Stomach smooth muscle (tissue), 2 donors: ENCODE measurements at regions not wholly inside any gene's neighbourhood (a gene's known extent, or its start where the extent isn't known, plus 50 kb on each side); places are given as distances from the start of the nearest gene placed in this dataset.

Source experiments
- H3K27ac ChIP-seq: one replicate; pipeline ENCODE4 v1.7.0; 2013; ENCODE audit warnings: mild to moderate bottlenecking, low read length, inconsistent platforms
- H3K27me3 ChIP-seq, 2 donors: one replicate each; pipeline ENCODE4 v1.7.0; 2013; ENCODE audit warnings: low read length in 2 of 2; ENCODE audit not compliant: insufficient read depth in 2 of 2, control insufficient read depth in 1 of 2
- H3K36me3 ChIP-seq, 2 donors: one replicate each; pipeline ENCODE4 v1.7.0; 2013; ENCODE audit warnings: low read length in 2 of 2; ENCODE audit not compliant: control insufficient read depth in 2 of 2, insufficient read depth in 2 of 2
- H3K4me1 ChIP-seq: one replicate; pipeline ENCODE4 v1.7.0; 2013; ENCODE audit warnings: low read length; ENCODE audit not compliant: control insufficient read depth, insufficient read depth
- H3K4me3 ChIP-seq, 2 donors: one replicate each; pipeline ENCODE4 v1.7.0; 2013; ENCODE audit warnings: low read length in 2 of 2
- H3K9ac ChIP-seq, 2 donors: one replicate each; pipeline ENCODE4 v1.7.0; 2013; ENCODE audit warnings: low read length in 2 of 2, mild to moderate bottlenecking in 1 of 2
- H3K9me3 ChIP-seq, 2 donors: one replicate each; pipeline ENCODE4 v1.7.0; 2013; ENCODE audit warnings: low read length in 2 of 2; ENCODE audit not compliant: control insufficient read depth in 2 of 2
- donor health status: healthy.
- donor health status: Pancreatic carcinoma.

DNA sequence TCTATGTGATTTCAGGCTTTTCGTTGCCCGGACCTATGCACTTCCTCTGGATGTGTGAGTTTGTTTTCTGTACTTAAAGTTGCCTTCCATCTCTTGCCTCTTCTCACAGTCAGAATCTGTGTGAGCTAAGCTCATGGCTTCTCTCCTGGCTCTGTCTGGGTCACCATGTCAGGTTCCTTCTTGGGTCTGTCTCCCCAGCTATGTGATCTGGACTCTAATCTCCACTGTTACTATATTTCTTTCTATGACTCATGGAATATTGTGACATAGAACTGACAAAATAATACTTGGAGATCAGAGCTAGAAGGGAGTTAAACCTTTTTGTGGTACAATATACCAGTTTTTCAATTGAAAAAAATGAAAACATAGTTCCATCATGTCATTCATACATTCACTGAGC is 172.7 kb upstream of the FGGY start:
- no peak overlapping the region for H3K27ac ChIP-seq
- H3K4me3 ChIP-seq, result no peak overlapping the region
- H3K36me3 ChIP-seq, result no peaks in the 10 kb centered on the region
- H3K27me3 ChIP-seq, result no peaks in the 10 kb centered on the region
- H3K9me3 ChIP-seq, result no peaks in the 10 kb centered on the region
- no peaks in the 10 kb centered on the region for H3K4me1 ChIP-seq
- H3K9ac ChIP-seq, result no peak overlapping the region

DNA sequence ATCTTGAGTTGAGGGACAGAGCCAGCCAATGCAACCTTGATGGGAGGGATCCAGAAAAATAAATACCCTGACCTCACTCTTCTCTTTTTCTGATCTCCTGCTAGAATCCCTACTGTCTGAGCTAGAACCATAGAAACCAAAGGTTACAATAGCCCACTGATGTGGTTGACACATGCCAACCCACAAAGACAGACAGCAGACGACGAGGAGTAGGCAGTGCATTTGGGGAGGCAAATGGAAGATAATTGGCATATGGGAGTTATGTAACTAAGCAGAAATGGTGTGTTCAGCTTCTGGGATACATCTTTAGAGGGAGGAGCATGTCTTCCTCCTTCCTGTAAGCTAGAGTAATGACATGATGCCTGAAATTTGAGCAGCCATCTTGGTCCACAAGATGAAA is 171.7 kb upstream of the FGGY start:
- Histone ChIP-seq H3K9ac (no peak overlapping the region), H3K27me3 (no peaks in the 10 kb centered on the region), H3K4me1 (no peaks in the 10 kb centered on the region), H3K4me3 (no peak overlapping the region), H3K9me3 (no peaks in the 10 kb centered on the region), H3K27ac (no peak overlapping the region), H3K36me3 (no peaks in the 10 kb centered on the region)

GRCh38 chr1:59125676-59126320 is 171.1 kb upstream of the FGGY start:
- H3K27me3 ChIP-seq, result no peaks in the 10 kb centered on the region
- no peaks in the 10 kb centered on the region for H3K4me1 ChIP-seq
- no peaks in the 10 kb centered on the region for H3K9me3 ChIP-seq
- no peak overlapping the region for H3K9ac ChIP-seq
- no peak overlapping the region for H3K27ac ChIP-seq
- H3K4me3 ChIP-seq, result no peak overlapping the region
- H3K36me3 ChIP-seq, result no peaks in the 10 kb centered on the region

DNA sequence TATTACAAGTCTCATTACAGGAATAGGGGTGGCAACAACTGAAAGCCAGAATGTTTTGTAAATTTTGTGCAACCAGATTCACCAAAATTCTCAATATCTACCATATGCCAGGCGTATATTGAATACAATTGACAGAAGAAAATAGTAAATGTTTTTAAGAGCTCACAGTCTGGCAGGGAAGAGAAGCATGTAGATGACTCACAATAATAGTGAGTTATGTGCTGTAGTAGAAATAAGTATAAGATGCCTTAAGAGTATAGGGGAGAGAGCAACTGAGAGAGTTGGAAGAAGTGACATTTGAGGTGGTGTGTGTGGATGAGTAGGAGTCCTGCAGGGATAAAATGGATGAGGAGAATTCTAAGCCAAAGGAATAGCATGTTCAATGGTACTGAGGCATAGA is 170.5 kb upstream of the FGGY start:
- Histone ChIP-seq H3K27me3 (no peaks in the 10 kb centered on the region), H3K9me3 (no peaks in the 10 kb centered on the region), H3K9ac (no peak overlapping the region), H3K4me1 (no peaks in the 10 kb centered on the region), H3K4me3 (no peak overlapping the region), H3K36me3 (no peaks in the 10 kb centered on the region), H3K27ac (no peak overlapping the region)

GRCh38 chr1:59128239-59128736 is 168.6 kb upstream of the FGGY start:
- no peaks in the 10 kb centered on the region for H3K4me1 ChIP-seq
- H3K27me3 ChIP-seq, result no peaks in the 10 kb centered on the region
- H3K27ac ChIP-seq, result no peak overlapping the region
- H3K9me3 ChIP-seq, result no peaks in the 10 kb centered on the region
- H3K36me3 ChIP-seq, result no peaks in the 10 kb centered on the region
- no peak overlapping the region for H3K4me3 ChIP-seq
- no peak overlapping the region for H3K9ac ChIP-seq

DNA sequence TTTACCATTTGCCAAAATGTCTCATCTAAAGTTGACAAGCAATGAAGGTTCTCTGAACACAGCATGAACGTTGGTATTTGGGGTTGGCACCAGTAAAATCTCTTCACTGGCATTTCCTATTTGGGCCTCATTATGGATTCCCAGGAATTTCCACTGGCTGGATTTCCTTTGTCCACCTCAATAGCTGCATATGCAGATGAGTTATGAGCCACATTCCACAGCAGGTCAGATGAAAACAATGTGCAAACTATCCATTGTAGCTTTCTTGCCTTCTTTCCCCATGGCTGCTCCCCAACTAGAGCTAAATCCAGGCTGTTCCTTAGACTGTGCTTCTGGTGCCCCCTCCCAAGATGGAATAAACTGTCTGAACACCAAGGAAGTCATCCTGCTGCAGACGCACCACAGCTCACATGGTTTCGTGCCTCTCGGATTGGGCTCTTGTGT is 168.1 kb upstream of the FGGY start:
- Histone ChIP-seq H3K4me1 (no peaks in the 10 kb centered on the region), H3K9me3 (no peaks in the 10 kb centered on the region), H3K27me3 (no peaks in the 10 kb centered on the region), H3K4me3 (no peak overlapping the region), H3K36me3 (no peaks in the 10 kb centered on the region), H3K9ac (no peak overlapping the region), H3K27ac (no peak overlapping the region)

DNA sequence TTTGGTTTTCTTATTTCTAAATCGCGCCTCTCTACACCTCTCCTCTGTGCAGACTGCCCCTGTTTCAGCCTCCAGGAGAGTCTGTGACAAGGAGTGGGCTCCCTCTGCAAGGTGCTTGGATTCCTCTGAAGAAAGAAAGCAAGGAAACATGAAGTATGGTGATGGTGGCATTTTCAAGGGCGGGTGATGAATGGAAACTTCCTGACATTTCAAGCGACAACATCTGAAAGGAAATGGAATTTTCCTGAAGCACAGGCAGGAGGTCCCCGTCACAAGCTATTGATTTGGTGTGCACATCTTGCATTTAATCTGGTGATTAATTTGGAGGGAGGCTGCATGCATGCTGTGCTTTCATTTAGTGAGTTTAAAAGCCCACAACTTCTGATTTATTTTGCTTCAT is 164.6 kb upstream of the FGGY start:
- H3K9ac ChIP-seq, result no peak overlapping the region
- H3K4me1 ChIP-seq, result no peaks in the 10 kb centered on the region
- H3K36me3 ChIP-seq, result no peaks in the 10 kb centered on the region
- H3K9me3 ChIP-seq, result no peaks in the 10 kb centered on the region
- no peak overlapping the region for H3K27ac ChIP-seq
- no peaks in the 10 kb centered on the region for H3K27me3 ChIP-seq
- H3K4me3 ChIP-seq, result no peak overlapping the region

DNA sequence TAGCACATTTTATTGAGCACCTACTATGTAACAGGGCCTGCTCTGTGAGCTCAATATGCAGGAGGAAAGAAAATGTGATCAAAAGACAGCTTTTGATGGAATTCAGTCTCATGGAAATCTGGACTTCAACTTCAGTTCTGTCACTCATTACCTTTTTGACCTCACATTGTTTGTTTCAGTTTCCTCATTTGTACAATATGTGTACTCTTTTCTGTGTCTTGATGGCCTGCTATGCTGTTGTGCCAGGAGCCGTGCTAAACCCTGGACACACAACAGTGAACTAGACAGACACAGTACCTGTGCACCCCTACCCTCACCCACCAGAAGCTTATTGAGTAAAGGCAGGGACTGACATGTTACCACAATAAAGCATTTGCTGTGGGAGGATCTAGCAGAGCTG is 162.9 kb upstream of the FGGY start:
- no peaks in the 10 kb centered on the region for H3K36me3 ChIP-seq
- no peaks in the 10 kb centered on the region for H3K27me3 ChIP-seq
- no peak overlapping the region for H3K27ac ChIP-seq
- H3K9me3 ChIP-seq, result no peaks in the 10 kb centered on the region
- no peaks in the 10 kb centered on the region for H3K4me1 ChIP-seq
- no peak overlapping the region for H3K9ac ChIP-seq
- H3K4me3 ChIP-seq, result no peak overlapping the region

DNA sequence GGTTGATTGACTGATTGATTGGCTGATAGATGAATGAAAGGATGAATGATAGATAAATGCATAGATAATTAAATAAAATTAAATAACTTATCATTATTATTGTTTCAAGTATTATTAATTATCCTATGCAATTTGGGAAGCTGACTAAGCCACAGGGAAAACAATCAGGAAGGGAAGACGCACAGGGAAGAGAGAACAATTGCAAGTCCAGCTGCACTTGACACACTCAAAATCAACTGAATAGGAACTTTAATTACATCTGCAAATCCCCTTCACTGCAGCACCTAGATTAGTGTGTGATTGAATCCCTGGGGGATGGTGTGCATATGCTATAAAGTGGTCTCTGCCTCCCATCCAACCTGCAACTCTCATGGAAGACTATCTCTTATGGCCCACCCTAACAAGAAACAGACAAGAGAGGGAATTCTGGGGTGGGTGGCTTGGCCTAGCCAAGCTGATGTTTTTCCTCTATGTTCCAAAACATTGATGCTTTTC is 161.1 kb upstream of the FGGY start:
- Histone ChIP-seq H3K4me3 (no peak overlapping the region), H3K4me1 (peaks cover 2% of the 10 kb centered on the region), H3K36me3 (no peaks in the 10 kb centered on the region), H3K9me3 (no peaks in the 10 kb centered on the region), H3K9ac (no peak overlapping the region), H3K27me3 (no peaks in the 10 kb centered on the region), H3K27ac (no peak overlapping the region)

GRCh38 chr1:59136541-59137275 is 160.2 kb upstream of the FGGY start:
- Histone ChIP-seq H3K27ac (no peak overlapping the region), H3K36me3 (no peaks in the 10 kb centered on the region), H3K4me1 (peaks cover 2% of the 10 kb centered on the region), H3K9ac (no peak overlapping the region), H3K9me3 (no peaks in the 10 kb centered on the region), H3K27me3 (no peaks in the 10 kb centered on the region), H3K4me3 (no peak overlapping the region)

- Histone ChIP-seq H3K4me1 (peaks cover 2% of the 10 kb centered on the region), H3K4me3 (no peak overlapping the region), H3K36me3 (no peaks in the 10 kb centered on the region), H3K27me3 (no peaks in the 10 kb centered on the region), H3K9me3 (no peaks in the 10 kb centered on the region), H3K9ac (no peak overlapping the region), H3K27ac (no peak overlapping the region)
These were observed 159.6 kb upstream of the FGGY start for GRCh38 chr1:59137276-59137615.
